SK-N-SH (cell line): ENCODE measurements at regions not wholly inside any gene's neighbourhood (a gene's known extent, or its start where the extent isn't known, plus 50 kb on each side); places are given as distances from the start of the nearest gene placed in this dataset.
A peak's percentile ranks its signal among the peaks of the same experiment; 100 is the strongest.

Experiments
- CTCF ChIA-PET: fragments of 300-600, 350-600 bp; formaldehyde crosslinking; extraction: SDS; loops from one replicate; lab custom pipeline; 2021; lab: Yijun Ruan, JAX
- POLR2A ChIA-PET: fragments of 350-600 bp; sonication (Branson Sonifier 250); formaldehyde crosslinking; extraction: SDS; loops from one replicate; lab custom pipeline; 2020; ENCODE audit warnings: antibody characterized with exemption, inconsistent platforms; lab: Yijun Ruan, JAX
- DNase-seq: peaks from one replicate; pipeline ENCODE4 v3.0.0; 2012
- H2AFZ ChIP-seq: fragments of 200-600 bp; sonication (generic); 2 replicates; pipeline ENCODE4 v1.8.1; 2016; ENCODE audit warnings: antibody characterized with exemption, mild to moderate bottlenecking, low read depth
- H3F3A ChIP-seq: fragments of 200-600 bp; sonication (generic); replicated peaks from 2 replicates; pipeline ENCODE3; 2016; ENCODE audit warnings: antibody characterized with exemption, mild to moderate bottlenecking; ENCODE audit not compliant: insufficient read depth
- H3K27ac ChIP-seq, 2 experiments: fragments of 200-500 bp in 1 of 2; fragments of 200-600 bp in 1 of 2; sonication (Bioruptor generic) in 1 of 2; sonication (generic), shearing (Covaris generic) in 1 of 2; 2 replicates each; pipeline versions ENCODE4 v1.5.1 to v1.6.1; 2014 to 2016; ENCODE audit warnings: low read depth in 2 of 2, inconsistent platforms in 1 of 2, low read length in 1 of 2, mild to moderate bottlenecking in 1 of 2, mixed read lengths in 1 of 2
- H3K27me3 ChIP-seq: fragments of 200-600 bp; sonication (generic), shearing (Covaris generic); 2 replicates; pipeline ENCODE4 v1.6.1; 2016; ENCODE audit warnings: mixed run types; ENCODE audit not compliant: insufficient read depth
- H3K36me3 ChIP-seq, 2 experiments: fragments of 200-500 bp in 1 of 2; fragments of 200-600 bp in 1 of 2; sonication (Bioruptor generic) in 1 of 2; sonication (generic) in 1 of 2; replicated peaks in 1 of 2; 2 replicates each; pipeline versions ENCODE3 to v1.5.1; 2014 to 2016; ENCODE audit warnings: low read length in 1 of 2, mild to moderate bottlenecking in 1 of 2; ENCODE audit not compliant: insufficient read depth in 2 of 2, control insufficient read depth in 1 of 2
- H3K4me1 ChIP-seq, 2 experiments: fragments of 200-500 bp in 1 of 2; fragments of 200-600 bp in 1 of 2; sonication (Bioruptor generic) in 1 of 2; sonication (generic), shearing (Covaris generic) in 1 of 2; 2 replicates each; pipeline versions ENCODE4 v1.5.1 to v1.6.1; 2014 to 2016; ENCODE audit warnings: low read depth in 1 of 2, low read length in 1 of 2, mixed run types in 1 of 2; ENCODE audit not compliant: insufficient read depth in 2 of 2, control insufficient read depth in 1 of 2
- H3K4me2 ChIP-seq: fragments of 200-600 bp; sonication (generic), shearing (Covaris generic); 2 replicates; pipeline ENCODE4 v1.6.1; 2017; ENCODE audit warnings: mixed run types
- H3K4me3 ChIP-seq, 2 experiments: fragments of 200-500 bp in 1 of 2; fragments of 200-600 bp in 1 of 2; sonication (Bioruptor generic) in 1 of 2; sonication (generic), shearing (Covaris generic) in 1 of 2; 2 replicates each; pipeline versions ENCODE4 v1.5.1 to v1.8.1; 2014 to 2016; ENCODE audit warnings: low read depth in 2 of 2, inconsistent platforms in 1 of 2, low read length in 1 of 2, mild to moderate bottlenecking in 1 of 2, mixed read lengths in 1 of 2, moderate library complexity in 1 of 2
- H3K79me2 ChIP-seq: fragments of 200-600 bp; sonication (generic); 2 replicates; pipeline ENCODE4 v1.8.1; 2017; ENCODE audit warnings: mild to moderate bottlenecking; ENCODE audit not compliant: insufficient read depth
- H3K9ac ChIP-seq: fragments of 200-600 bp; sonication (generic); 2 replicates; pipeline ENCODE4 v1.6.1; 2017; ENCODE audit warnings: mixed run types
- H3K9me2 ChIP-seq: fragments of 200-600 bp; sonication (generic); 2 replicates; pipeline ENCODE4 v1.6.1; 2017; ENCODE audit warnings: mixed run types
- H3K9me3 ChIP-seq: fragments of 200-600 bp; sonication (generic); 2 replicates; pipeline ENCODE4 v1.6.1; 2017; ENCODE audit warnings: mixed run types, mild to moderate bottlenecking, moderate library complexity
- H4K20me1 ChIP-seq: fragments of 200-600 bp; sonication (generic); 2 replicates; pipeline ENCODE4 v1.6.1; 2017; ENCODE audit warnings: mild to moderate bottlenecking, mixed run types; ENCODE audit not compliant: insufficient read depth
- FOXM1 ChIP-seq: IDR thresholded peaks from 2 replicates; pipeline ENCODE4 v1.4.0; 2012; ENCODE audit warnings: low read depth, mild to moderate bottlenecking
- MEF2A ChIP-seq: IDR thresholded peaks from 2 replicates; pipeline ENCODE4 v1.4.0; 2012; ENCODE audit warnings: low read depth, borderline replicate concordance
- NFIC ChIP-seq: IDR thresholded peaks from 2 replicates; pipeline ENCODE4 v1.4.0; 2012; ENCODE audit warnings: borderline replicate concordance
- NRF1 ChIP-seq: IDR thresholded peaks from 2 replicates; pipeline ENCODE4 v1.6.1; 2012; ENCODE audit warnings: low read depth, mild to moderate bottlenecking, low read length
- RAD21 ChIP-seq: IDR thresholded peaks from 2 replicates; pipeline ENCODE4 v1.6.1; 2012; ENCODE audit warnings: mild to moderate bottlenecking, low read length
- RCOR1 ChIP-seq: fragments of 150-350 bp; IDR thresholded peaks from 2 replicates; pipeline ENCODE4 v1.6.1; 2017; ENCODE audit warnings: antibody characterized with exemption, low read length
- RFX5 ChIP-seq: IDR thresholded peaks from 2 replicates; pipeline ENCODE4 v1.6.1; 2012; ENCODE audit warnings: mild to moderate bottlenecking, improper control_type of control experiment, low read length
- SMC3 ChIP-seq: IDR thresholded peaks from 2 replicates; pipeline ENCODE4 v1.6.1; 2012; ENCODE audit warnings: low read depth, low read length, improper control_type of control experiment
- TAF1 ChIP-seq: IDR thresholded peaks from 2 replicates; pipeline ENCODE4 v1.6.1; 2012; ENCODE audit warnings: low read depth, mild to moderate bottlenecking, low read length, moderate library complexity, borderline replicate concordance
- WGBS: methylation state at CpG from one replicate; pipeline ENCODE4 v1.1.6; 2017; ENCODE audit warnings: low lambda C conversion rate; 5-methylcytosine and 5-hydroxymethylcytosine counted together
- TF ChIP-seq, protein P1 (sequence below): IDR thresholded peaks from 2 replicates; pipeline ENCODE4 v1.4.0; 2012; ENCODE audit warnings: low read depth
- TF ChIP-seq, protein P2 (sequence below): fragments of 150-350 bp; IDR thresholded peaks from 2 replicates; pipeline ENCODE4 v1.6.1; 2016; ENCODE audit warnings: mild to moderate bottlenecking, low read depth, low read length
- TF ChIP-seq, protein P3 (sequence below): fragments of 200-600 bp; sonication (generic); IDR thresholded peaks from 2 replicates; pipeline ENCODE4 v1.6.1; 2017; ENCODE audit warnings: antibody characterized with exemption, mild to moderate bottlenecking, moderate library complexity

DNA sequence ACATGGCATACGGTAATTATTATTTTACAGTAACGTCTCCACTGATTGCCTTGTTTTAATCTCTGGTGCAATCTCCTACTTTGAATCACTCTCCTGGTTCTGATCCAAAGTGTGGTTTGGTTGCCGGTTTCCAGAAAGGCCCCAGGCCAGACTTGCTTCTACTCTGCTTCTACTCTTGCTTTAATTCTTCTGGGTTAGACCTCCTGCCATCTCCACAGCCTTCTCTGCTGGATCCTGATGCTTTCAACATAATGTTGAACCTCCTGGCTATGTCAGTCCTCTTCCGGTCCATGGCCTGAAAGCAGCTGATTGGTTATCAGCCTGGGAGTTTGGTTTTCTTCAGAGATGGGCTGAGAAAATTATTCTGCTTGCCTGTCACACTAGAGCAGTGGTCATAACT is 266.5 kb upstream of the RIMS1 start:
- ChIA-PET CTCF (interaction anchor here (1.3 kb wide), 1 partner anchor 10 kb away, joined by 4 read pairs; no protein-coding TSS in a partner anchor), POLR2A (no interaction called here)
- Histone ChIP-seq H2AFZ (no peak overlapping the region), H3K4me2 (no peak overlapping the region), H3K27me3 (peaks cover 6% of the 10 kb centered on the region; the same call in 1 of the 2 replicates), H3K36me3 (no peaks in the 10 kb centered on the region), H3K9me2 (no peaks in the 10 kb centered on the region), H3K27ac (no peak overlapping the region), H3K4me3 (no peak overlapping the region), H3K79me2 (no peaks in the 10 kb centered on the region), H3K9ac (no peak overlapping the region), H3F3A (no peaks in the 10 kb centered on the region), H3K4me1 (no peaks in the 10 kb centered on the region), H3K9me3 (no peaks in the 10 kb centered on the region), H4K20me1 (no peaks in the 10 kb centered on the region)
- WGBS: 33% methylated on average over 4 of the region's 4 CpGs
- TF ChIP-seq, protein P1, sequence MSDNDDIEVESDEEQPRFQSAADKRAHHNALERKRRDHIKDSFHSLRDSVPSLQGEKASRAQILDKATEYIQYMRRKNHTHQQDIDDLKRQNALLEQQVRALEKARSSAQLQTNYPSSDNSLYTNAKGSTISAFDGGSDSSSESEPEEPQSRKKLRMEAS: no peak
- TF ChIP-seq MEF2A (no peak), SMC3 (no peak)
- no peak for DNase-seq

DNA sequence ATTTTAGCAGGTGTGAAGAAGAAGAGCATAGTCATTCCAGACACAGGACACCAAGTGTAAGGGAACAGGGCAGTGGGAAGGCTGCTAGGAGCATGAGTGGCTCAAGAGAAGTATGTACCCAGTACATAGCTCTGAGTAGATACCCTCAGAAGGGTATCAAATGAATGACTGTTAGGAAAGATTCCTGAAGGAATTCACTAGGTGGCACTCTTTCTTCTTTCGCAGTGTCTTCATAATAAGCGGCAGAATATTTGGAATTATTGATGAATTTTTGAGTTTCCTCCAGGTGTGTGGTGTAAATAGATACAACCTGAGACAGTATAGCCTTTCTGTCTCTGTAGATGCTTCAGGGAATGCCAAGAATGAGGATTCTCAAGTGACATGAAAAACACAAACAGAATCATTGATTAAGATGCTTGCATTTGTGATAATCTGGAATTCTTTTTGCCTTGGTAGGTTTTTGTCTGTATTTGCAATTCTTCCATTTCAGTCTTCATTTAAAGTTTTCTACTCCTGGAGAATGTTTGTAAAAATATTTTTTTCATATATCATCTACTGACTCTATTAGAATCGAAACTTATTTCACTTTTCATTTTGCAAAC is 264.3 kb upstream of the RIMS1 start:
- H3K27ac ChIP-seq: no peak overlapping the region
- no peaks in the 10 kb centered on the region for H3K79me2 ChIP-seq
- no peak overlapping the region for H3K9ac ChIP-seq
- H3F3A ChIP-seq: no peaks in the 10 kb centered on the region
- no peaks in the 10 kb centered on the region for H3K9me3 ChIP-seq
- H2AFZ ChIP-seq: no peak overlapping the region
- no peaks in the 10 kb centered on the region for H4K20me1 ChIP-seq
- H3K9me2 ChIP-seq: no peaks in the 10 kb centered on the region
- H3K4me1 ChIP-seq: no peaks in the 10 kb centered on the region
- H3K4me2 ChIP-seq: no peak overlapping the region
- no peaks in the 10 kb centered on the region for H3K27me3 ChIP-seq
- WGBS: 16% methylated on average over 3 of the region's 3 CpGs
- POLR2A ChIA-PET: no interaction called here
- H3K36me3 ChIP-seq: no peaks in the 10 kb centered on the region
- CTCF ChIA-PET: interaction anchor here (0.7 to 1.2 kb wide), 5 partner anchors 15 to 460 kb away, joined by 3 to 5 read pairs (median 3); no protein-coding TSS in a partner anchor
- DNase-seq: peak; percentile 12
- no peak overlapping the region for H3K4me3 ChIP-seq
- TF ChIP-seq TAF1 (no peak), MEF2A (no peak), NFIC (no peak), RCOR1 (no peak), SMC3 (peak; percentile 26; the same call in 1 of the 2 replicates), NRF1 (no peak), RAD21 (peak; percentile 66), FOXM1 (no peak), RFX5 (no peak)
- TF ChIP-seq, protein P2, sequence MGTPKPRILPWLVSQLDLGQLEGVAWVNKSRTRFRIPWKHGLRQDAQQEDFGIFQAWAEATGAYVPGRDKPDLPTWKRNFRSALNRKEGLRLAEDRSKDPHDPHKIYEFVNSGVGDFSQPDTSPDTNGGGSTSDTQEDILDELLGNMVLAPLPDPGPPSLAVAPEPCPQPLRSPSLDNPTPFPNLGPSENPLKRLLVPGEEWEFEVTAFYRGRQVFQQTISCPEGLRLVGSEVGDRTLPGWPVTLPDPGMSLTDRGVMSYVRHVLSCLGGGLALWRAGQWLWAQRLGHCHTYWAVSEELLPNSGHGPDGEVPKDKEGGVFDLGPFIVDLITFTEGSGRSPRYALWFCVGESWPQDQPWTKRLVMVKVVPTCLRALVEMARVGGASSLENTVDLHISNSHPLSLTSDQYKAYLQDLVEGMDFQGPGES: no peak
- TF ChIP-seq, protein P3, sequence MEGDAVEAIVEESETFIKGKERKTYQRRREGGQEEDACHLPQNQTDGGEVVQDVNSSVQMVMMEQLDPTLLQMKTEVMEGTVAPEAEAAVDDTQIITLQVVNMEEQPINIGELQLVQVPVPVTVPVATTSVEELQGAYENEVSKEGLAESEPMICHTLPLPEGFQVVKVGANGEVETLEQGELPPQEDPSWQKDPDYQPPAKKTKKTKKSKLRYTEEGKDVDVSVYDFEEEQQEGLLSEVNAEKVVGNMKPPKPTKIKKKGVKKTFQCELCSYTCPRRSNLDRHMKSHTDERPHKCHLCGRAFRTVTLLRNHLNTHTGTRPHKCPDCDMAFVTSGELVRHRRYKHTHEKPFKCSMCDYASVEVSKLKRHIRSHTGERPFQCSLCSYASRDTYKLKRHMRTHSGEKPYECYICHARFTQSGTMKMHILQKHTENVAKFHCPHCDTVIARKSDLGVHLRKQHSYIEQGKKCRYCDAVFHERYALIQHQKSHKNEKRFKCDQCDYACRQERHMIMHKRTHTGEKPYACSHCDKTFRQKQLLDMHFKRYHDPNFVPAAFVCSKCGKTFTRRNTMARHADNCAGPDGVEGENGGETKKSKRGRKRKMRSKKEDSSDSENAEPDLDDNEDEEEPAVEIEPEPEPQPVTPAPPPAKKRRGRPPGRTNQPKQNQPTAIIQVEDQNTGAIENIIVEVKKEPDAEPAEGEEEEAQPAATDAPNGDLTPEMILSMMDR: peak; percentile 60
